Ishikawa (cell line): ENCODE measurements at regions not wholly inside any gene's neighbourhood (a gene's known extent, or its start where the extent isn't known, plus 50 kb on each side); places are given as distances from the start of the nearest gene placed in this dataset.

Experiments used
- CEBPB ChIP-seq: IDR thresholded peaks from 2 replicates; pipeline ENCODE4 v1.6.1; 2012
- EGR1 ChIP-seq: IDR thresholded peaks from 2 replicates; pipeline ENCODE4 v1.6.1; 2012
- EP300 ChIP-seq: IDR thresholded peaks from 2 replicates; pipeline ENCODE4 v1.6.1; 2012; ENCODE audit warnings: borderline replicate concordance
- FOXM1 ChIP-seq: IDR thresholded peaks from 2 replicates; pipeline ENCODE4 v1.6.1; 2012; ENCODE audit warnings: low read depth, borderline replicate concordance
- NFIC ChIP-seq: IDR thresholded peaks from 2 replicates; pipeline ENCODE4 v1.6.1; 2012
- RAD21 ChIP-seq: IDR thresholded peaks from 2 replicates; pipeline ENCODE4 v1.6.1; 2012; ENCODE audit warnings: low read depth
- REST ChIP-seq: IDR thresholded peaks from 2 replicates; pipeline ENCODE4 v1.6.1; 2012; ENCODE audit warnings: low read depth, mild to moderate bottlenecking
- TAF1 ChIP-seq: IDR thresholded peaks from 2 replicates; pipeline ENCODE4 v1.6.1; 2012; ENCODE audit warnings: low read depth, mild to moderate bottlenecking
- YY1 ChIP-seq: IDR thresholded peaks from 2 replicates; pipeline ENCODE4 v1.6.1; 2012; ENCODE audit warnings: low read depth
- ZBTB7A ChIP-seq: IDR thresholded peaks from 2 replicates; pipeline ENCODE4 v1.6.1; 2012; ENCODE audit warnings: low read depth
- TF ChIP-seq, protein P1 (sequence below): IDR thresholded peaks from 2 replicates; pipeline ENCODE4 v1.6.1; 2012
- TF ChIP-seq, protein P2 (sequence below): IDR thresholded peaks from 2 replicates; pipeline ENCODE4 v1.6.1; 2012

DNA sequence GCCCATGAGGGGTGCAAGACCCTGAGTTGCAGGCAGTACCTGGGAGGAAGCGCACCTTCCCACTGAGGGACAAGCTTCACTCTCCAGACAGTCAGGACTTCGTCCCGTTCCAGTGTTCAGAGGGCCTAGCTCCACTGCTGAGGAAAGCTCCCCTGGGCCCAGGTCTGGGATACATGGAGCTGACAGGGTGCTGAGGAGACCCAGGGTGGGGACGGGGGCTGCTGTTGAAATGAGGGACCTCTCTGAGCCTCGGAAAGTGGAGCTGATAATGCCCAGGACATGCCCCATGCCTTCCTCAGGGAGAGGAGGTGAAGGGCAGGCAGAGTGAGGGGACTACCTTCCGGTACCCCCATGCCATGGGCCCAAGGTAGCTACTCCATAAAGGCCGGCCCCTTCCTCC lies 169.2 kb upstream of the MYCN start:
- TF ChIP-seq, protein P1, sequence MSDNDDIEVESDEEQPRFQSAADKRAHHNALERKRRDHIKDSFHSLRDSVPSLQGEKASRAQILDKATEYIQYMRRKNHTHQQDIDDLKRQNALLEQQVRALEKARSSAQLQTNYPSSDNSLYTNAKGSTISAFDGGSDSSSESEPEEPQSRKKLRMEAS: no peak
- TF ChIP-seq TAF1 (no peak), REST (no peak), EGR1 (no peak), EP300 (no peak), NFIC (no peak), FOXM1 (no peak), RAD21 (no peak), CEBPB (no peak), ZBTB7A (no peak), YY1 (no peak)
- TF ChIP-seq, protein P2, sequence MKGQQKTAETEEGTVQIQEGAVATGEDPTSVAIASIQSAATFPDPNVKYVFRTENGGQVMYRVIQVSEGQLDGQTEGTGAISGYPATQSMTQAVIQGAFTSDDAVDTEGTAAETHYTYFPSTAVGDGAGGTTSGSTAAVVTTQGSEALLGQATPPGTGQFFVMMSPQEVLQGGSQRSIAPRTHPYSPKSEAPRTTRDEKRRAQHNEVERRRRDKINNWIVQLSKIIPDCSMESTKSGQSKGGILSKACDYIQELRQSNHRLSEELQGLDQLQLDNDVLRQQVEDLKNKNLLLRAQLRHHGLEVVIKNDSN: no peak
